ENCODE measurements at regions not wholly inside any gene's neighbourhood (a gene's known extent, or its start where the extent isn't known, plus 50 kb on each side); places are given as distances from the start of the nearest gene placed in this dataset.
"Not testable (repeated sequence)": the region's sequence is repeated elsewhere in the genome, so short reads cannot be mapped to it uniquely, and the experiment has no call there.

- DNase-seq: no peak
Observed at GRCh38 chr14:49105956-49106355, 480.2 kb downstream of the RPS29 start.

- no peak for DNase-seq
Observed at GRCh38 chr14:49105512-49105911, 480.7 kb downstream of the RPS29 start.

- DNase-seq: no peak
Observed at GRCh38 chr14:49092345-49092744, 493.8 kb downstream of the RPS29 start.

GRCh38 chr14:49089107-49089506 is 497.1 kb downstream of the RPS29 start:
- no peak for DNase-seq

- not testable (repeated sequence) for DNase-seq
Observed at GRCh38 chr14:49073292-49073691, 512.9 kb downstream of the RPS29 start.

GRCh38 chr14:49058511-49058910 is 527.7 kb downstream of the RPS29 start:
- DNase-seq: no peak

GRCh38 chr14:49057838-49058510 is 528.2 kb downstream of the RPS29 start:
- no peak for DNase-seq

- DNase-seq: no peak
Observed at GRCh38 chr14:49056021-49056420, 530.2 kb downstream of the RPS29 start.

- no peak for DNase-seq
Observed at GRCh38 chr14:49052521-49052920, 533.7 kb downstream of the RPS29 start.

- DNase-seq: no peak
Observed at GRCh38 chr14:49051328-49052060, 534.7 kb downstream of the RPS29 start.

GRCh38 chr14:49050822-49051221 is 535.4 kb downstream of the RPS29 start:
- no peak for DNase-seq

GRCh38 chr14:49049711-49050110 is 536.5 kb downstream of the RPS29 start:
- no peak for DNase-seq

- no peak for DNase-seq
Observed at GRCh38 chr14:49044981-49045380, 541.2 kb downstream of the RPS29 start.

- no peak for DNase-seq
Observed at GRCh38 chr14:49036984-49037516, 549.1 kb downstream of the RPS29 start.

- no peak for DNase-seq
Observed at GRCh38 chr14:49036266-49036665, 549.9 kb downstream of the RPS29 start.

- DNase-seq: no peak
Observed at GRCh38 chr14:49033131-49033530, 553.0 kb downstream of the RPS29 start.

GRCh38 chr14:49031710-49032109 is 554.5 kb downstream of the RPS29 start:
- DNase-seq: not testable (repeated sequence)

- DNase-seq: no peak
Observed at GRCh38 chr14:49019467-49020115, 566.6 kb downstream of the RPS29 start.

GRCh38 chr14:49017447-49017846 is 568.7 kb downstream of the RPS29 start:
- DNase-seq: no peak

GRCh38 chr14:49016381-49016780 is 569.8 kb downstream of the RPS29 start:
- no peak for DNase-seq

GRCh38 chr14:49014476-49014875 is 571.7 kb downstream of the RPS29 start:
- DNase-seq: no peak

- no peak for DNase-seq
Observed at GRCh38 chr14:49008363-49008762, 577.8 kb downstream of the RPS29 start.

- no peak for DNase-seq
Observed at GRCh38 chr14:48991141-48991540, 595.0 kb downstream of the RPS29 start.

- DNase-seq: no peak
Observed at GRCh38 chr14:48983351-48983888, 602.8 kb downstream of the RPS29 start.

Measured in CD4-positive, alpha-beta T cell treated with Interleukin-12 subunit alpha and Interleukin-12 subunit beta, for 1 hour (primary cell).